DMS53 treated with DMSO at 0.1 percent for 48 hours (cell line): ENCODE measurements at regions not wholly inside any gene's neighbourhood (a gene's known extent, or its start where the extent isn't known, plus 50 kb on each side); places are given as distances from the start of the nearest gene placed in this dataset.
"Not testable (repeated sequence)": the region's sequence is repeated elsewhere in the genome, so short reads cannot be mapped to it uniquely, and the experiment has no call there.

Experiments
- DNase-seq: peaks from one replicate; lab custom pipeline; 2025; ENCODE audit not compliant: unreplicated experiment; lab: John Stamatoyannopoulos, UW

- DNase-seq, result peak; percentile 58
Measured at GRCh38 chrX:13223868-13224567, 95.8 kb downstream of the ATXN3L start.

GRCh38 chrX:13220916-13221315 lies 98.9 kb downstream of the ATXN3L start:
- no peak for DNase-seq

DNA sequence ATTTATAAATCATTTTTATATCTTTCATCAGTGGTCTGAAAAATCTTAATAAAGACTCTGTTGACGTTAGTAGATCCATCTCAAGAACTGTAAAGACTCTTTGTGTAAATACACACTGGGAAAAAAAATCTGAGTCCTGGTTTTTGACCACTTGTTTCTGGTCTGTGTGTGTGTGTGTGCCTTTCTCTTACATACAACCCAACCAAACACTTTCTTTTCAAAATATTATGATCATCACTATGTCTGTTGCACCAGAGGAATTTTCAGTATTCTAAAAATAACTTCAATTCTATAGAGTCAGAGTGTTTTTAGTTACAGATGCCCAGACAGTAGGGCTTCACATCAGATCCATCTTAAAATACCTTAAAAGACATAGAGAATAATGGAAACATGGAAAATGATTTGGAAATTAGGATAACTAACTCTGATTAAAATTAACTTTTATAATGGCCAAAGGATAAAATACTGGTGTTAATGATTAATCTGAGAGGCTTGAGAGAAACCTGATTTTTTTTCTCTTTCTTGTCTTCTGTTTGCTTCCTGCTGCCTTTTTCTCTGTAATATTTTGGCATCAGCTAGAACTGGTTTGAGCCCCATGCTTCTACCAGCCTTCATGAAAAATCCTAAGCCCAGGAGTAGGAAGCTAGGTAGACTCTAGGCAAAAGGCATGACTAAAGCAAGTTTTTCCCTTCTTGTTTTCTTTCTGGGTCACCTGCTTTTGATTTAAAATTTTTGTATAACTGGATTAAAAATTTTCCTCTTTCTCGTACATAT lies 99.7 kb downstream of the ATXN3L start:
- no peak for DNase-seq

DNA sequence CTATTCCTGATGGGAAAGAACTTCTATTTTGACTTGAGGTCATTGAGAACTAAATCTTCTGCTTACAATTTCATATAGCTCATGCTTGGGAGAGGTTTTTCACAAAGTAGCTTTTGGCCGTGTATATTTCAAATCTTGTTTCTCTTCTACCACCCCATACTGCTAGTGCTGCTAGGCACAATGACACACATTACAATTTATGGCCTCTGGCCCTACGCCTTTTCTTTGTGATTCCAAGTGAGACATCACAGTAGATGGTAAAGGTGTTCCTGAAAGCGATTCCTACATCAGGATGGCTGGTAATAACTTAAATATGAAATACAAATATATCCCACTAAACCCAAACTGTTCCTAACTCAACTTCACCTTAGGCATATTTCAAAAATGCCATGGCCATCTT lies 101.1 kb downstream of the ATXN3L start:
- DNase-seq, result no peak

DNA sequence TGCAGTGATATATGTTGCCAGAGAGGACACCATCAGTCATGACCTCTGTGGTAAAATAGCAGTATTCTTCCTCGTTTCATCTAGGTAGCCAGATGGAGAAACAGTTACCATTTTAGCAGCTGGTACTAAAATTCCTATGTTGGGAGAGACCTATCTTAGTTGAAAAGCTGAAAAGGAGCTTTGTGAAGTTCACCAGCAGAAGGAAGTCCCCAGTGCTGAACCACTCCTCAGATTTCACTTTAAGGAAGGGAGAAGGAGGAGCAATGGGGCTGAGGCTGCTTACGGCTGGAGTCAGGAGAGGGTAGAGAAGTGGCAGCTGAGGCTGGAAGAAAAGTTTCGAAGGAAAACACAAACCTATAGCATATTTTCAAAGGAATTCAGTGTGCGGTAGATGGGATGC lies 103.7 kb downstream of the ATXN3L start:
- no peak for DNase-seq

DNA sequence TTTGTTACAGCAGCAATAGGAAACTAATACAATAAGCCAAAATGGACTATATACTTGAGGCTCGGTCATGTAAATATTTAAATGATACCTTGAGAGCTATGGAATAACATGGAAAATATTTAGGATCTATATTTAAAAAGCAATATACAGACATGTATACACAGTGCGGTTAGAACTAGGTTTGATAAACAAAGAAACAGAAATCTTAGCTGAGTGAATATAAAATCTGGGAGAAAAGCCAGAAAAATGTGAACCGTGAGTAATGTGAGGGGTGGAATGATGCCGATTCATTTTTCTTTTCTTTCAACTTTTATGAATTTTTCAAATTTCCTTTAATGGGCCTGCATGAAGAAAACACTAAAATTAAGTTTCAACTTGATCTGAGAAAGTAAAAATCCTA lies 104.1 kb downstream of the ATXN3L start:
- no peak for DNase-seq

DNA sequence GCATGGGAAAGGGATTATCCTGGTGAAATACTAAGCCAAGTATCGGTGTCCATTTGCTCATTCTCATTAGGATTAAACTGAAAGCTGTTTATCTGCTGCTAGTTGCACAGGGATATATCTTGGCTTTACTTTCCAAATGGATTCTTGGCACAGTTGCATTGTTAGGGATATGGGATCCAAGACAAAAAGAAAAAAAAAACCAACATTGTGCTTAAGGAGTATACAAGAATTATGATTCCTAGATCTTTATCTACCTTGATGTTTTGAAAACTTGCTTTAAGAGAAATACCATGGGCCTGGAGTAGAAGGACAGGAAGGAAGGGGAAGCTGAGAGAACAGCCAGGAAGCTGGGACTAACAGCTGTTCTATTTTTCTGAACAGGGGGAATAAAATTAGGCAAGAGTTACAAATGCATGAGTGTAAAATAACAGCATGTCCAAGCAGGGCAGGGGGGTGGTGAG lies 107.6 kb downstream of the ATXN3L start:
- DNase-seq, result no peak

- DNase-seq, result not testable (repeated sequence)
Measured at GRCh38 chrX:13210142-13210541, 109.7 kb downstream of the ATXN3L start.

DNA sequence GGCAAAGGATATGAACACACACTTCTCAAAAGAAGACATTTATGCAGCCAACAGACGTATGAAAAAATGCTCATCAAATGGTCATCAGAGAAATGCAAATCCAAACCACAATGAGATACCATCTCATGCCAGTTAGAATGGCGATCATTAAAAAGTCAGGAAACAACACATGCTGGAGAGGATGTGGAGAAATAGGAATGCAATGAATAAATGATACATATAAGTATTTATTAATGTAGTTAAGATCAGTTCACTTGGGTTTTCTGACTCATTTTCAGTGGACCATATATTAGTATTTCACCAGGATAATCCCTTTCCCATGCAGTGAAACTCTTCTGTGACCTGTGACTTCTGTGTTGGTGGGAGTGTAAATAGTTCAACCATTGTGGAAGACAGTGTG lies 110.1 kb downstream of the ATXN3L start:
- not testable (repeated sequence) for DNase-seq

- no peak for DNase-seq
Measured at GRCh38 chrX:13208281-13208935, 111.4 kb downstream of the ATXN3L start.

GRCh38 chrX:13203271-13203670 lies 116.6 kb downstream of the ATXN3L start:
- no peak for DNase-seq

DNA sequence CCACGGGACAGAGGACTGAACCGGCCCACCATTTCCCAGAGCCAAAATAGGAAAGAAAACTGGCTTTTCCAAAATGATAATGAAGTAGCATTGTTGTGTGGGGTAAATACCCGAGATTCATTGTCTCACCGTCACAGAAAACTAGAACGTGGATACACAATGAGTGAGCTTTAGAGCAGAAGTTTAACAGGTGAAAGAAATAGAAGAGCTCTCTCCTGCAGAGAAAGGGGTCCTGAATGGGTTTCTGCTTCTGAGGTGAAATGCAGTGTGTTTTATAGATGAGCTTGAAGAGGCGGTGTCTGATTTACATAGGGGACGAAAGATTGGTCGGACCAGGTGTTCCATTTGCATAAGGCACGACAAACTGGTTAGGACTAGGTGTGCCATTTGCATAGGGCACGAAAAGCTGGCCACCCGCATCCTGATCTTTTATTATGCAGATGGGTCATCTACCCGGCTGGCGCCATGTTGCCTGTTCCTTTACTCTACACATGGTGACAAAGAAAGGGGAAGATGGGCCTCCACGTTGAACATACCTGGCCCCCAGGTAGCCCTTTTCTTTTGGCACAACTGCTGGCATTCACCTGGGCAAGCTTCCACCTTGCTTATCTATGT lies 118.1 kb downstream of the ATXN3L start:
- no peak for DNase-seq

- DNase-seq, result no peak
Measured at GRCh38 chrX:13200398-13200797, 119.5 kb downstream of the ATXN3L start.

DNA sequence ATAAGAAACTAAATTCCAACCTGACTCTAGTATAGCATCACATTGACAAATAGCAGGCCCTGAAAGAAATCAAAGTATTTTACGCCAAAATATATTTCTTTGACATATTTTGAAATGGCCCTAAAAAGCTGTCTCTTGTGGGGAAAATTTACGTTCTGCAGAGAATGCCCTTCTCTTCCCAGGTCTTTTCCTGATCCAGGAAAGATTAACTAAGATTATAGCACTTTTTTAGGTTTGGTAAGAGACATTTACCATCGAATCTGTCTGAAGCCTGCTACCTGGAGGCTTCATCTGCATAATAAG lies 121.1 kb downstream of the ATXN3L start:
- DNase-seq, result no peak

GRCh38 chrX:13198056-13198761 lies 121.6 kb downstream of the ATXN3L start:
- no peak for DNase-seq

- no peak for DNase-seq
Measured at GRCh38 chrX:13196782-13197181, 123.1 kb downstream of the ATXN3L start.

GRCh38 chrX:13195340-13195739 lies 124.5 kb downstream of the ATXN3L start:
- DNase-seq, result no peak

- peak; percentile 68 for DNase-seq
Measured at GRCh38 chrX:13194291-13195103, 125.4 kb downstream of the ATXN3L start.

DNA sequence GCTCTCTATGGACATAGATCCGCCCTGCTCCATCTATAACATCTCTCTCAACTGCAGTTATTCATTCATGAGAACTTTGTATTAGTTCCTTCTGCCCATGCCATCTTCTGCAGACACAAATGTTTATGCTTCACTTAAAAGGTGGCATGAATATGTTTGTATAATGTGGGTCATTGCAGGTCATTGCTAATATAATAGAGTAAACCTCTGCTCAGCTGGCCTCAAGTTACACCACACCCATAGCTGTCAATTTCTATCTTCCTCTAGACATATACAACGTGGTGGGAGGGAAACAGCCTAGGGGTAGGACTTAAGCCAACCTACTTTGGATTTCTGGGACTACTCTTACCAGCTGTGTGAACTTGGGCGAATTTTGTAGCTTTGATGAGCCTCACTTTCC lies 129.8 kb downstream of the ATXN3L start:
- peak; percentile 8 for DNase-seq

- no peak for DNase-seq
Measured at GRCh38 chrX:13189380-13189779, 130.5 kb downstream of the ATXN3L start.
